Esophagus squamous epithelium (tissue), 4 donors: ENCODE measurements at regions not wholly inside any gene's neighbourhood (a gene's known extent, or its start where the extent isn't known, plus 50 kb on each side); places are given as distances from the start of the nearest gene placed in this dataset.

Experiments
- CTCF ChIP-seq, 6 experiments: fragments of 450-650 bp in 4 of 6; fragments of 200-600 bp in 2 of 6; sonication (generic) in 2 of 6; IDR thresholded peaks; one replicate each; pipeline ENCODE4 v1.5.1; 2016 to 2019; ENCODE audit warnings: antibody characterized with exemption in 6 of 6, mild to moderate bottlenecking in 4 of 6, moderate library complexity in 4 of 6
- POLR2A ChIP-seq, 4 donors: fragments of 450-650 bp; IDR thresholded peaks; one replicate each; pipeline ENCODE4 v1.6.1; 2017; ENCODE audit warnings: antibody characterized with exemption in 4 of 4, mild to moderate bottlenecking in 4 of 4, moderate library complexity in 3 of 4

DNA sequence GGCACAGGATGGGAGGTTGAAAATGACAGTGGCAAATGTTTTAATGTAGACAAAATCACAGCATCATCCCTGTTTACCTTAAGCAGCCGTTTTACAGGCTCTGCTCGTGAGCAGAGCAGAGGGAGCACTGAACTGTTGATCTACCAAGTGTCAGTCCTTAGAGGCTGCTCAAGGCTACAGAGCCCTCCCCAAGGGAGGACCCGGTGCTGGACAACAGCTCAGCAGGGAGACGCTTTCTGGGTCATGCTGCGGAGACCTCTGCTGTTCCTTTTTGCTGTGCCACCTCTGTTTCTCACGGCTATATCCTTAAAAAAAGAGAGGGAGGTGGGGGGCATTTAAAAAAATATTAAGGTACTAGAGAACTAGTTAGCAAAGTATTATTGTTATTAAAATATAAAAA, 400.2 kb downstream of the GABRB3 start:
- TF ChIP-seq CTCF (IDR thresholded peaks at IDR 0.05) (no peak), POLR2A (IDR thresholded peaks at IDR 0.05) (no peak)
